ENCODE measurements at regions not wholly inside any gene's neighbourhood (a gene's known extent, or its start where the extent isn't known, plus 50 kb on each side); places are given as distances from the start of the nearest gene placed in this dataset.

- Histone ChIP-seq H3K4me1 (ENCODE audit: control insufficient read depth, insufficient read depth, low read length) (no peaks in the 10 kb centered on the region), H2AFZ (replicated peaks; ENCODE audit: low read length, poor library complexity) (no peak overlapping the region), H3K56ac (ENCODE audit: extremely low read depth, insufficient read depth, low read length) (no peak overlapping the region), H2AK5ac (ENCODE audit: low read depth, low read length) (no peak overlapping the region), H2BK20ac (ENCODE audit: low read depth, low read length) (no peak overlapping the region), H3K4ac (ENCODE audit: low read depth, low read length) (no peak overlapping the region), H3K14ac (replicated peaks; ENCODE audit: low read depth, low read length) (no peak overlapping the region), H3K27me3 (ENCODE audit: control insufficient read depth, insufficient read depth, low read length) (no peaks in the 10 kb centered on the region), H4K8ac (ENCODE audit: low read depth in 2 of 2, low read length in 2 of 2) (no peak overlapping the region), H3K18ac (ENCODE audit: low read depth, low read length) (no peak overlapping the region), H3K4me3 (ENCODE audit: insufficient read depth, low read depth, low read length) (no peak overlapping the region), H3K4me2 (ENCODE audit: low read depth, low read length) (no peak overlapping the region), H2BK15ac (ENCODE audit: low read depth, low read length) (no peak overlapping the region), H3K9ac (ENCODE audit: low read depth, low read length) (no peak overlapping the region), H3K9me1 (ENCODE audit: insufficient read depth, low read length) (no peaks in the 10 kb centered on the region), H3K36me3 (ENCODE audit: control insufficient read depth, insufficient read depth, low read length) (no peaks in the 10 kb centered on the region), H3K23ac (ENCODE audit: low read depth, low read length) (no peak overlapping the region), H4K5ac (ENCODE audit: low read depth, low read length) (no peak overlapping the region), H2BK120ac (ENCODE audit: low read depth, low read length) (no peak overlapping the region), H3K9me3 (ENCODE audit: control insufficient read depth, insufficient read depth, low read length) (peaks cover 51% of the 10 kb centered on the region), H3K79me1 (ENCODE audit: low read depth in 1 of 2, low read length in 2 of 2) (no peaks in the 10 kb centered on the region), H4K20me1 (ENCODE audit: insufficient read depth, low read length) (no peaks in the 10 kb centered on the region), H2AK9ac (replicated peaks; ENCODE audit: low read depth, low read length, poor library complexity) (no peak overlapping the region), H3K27ac (ENCODE audit: insufficient read depth, low read length) (no peak overlapping the region), H4K91ac (ENCODE audit: insufficient read depth, low read depth, low read length) (no peak overlapping the region), H2BK5ac (ENCODE audit: low read depth, low read length, poor library complexity, severe bottlenecking) (no peak overlapping the region)
- no TSS peak for BruUV-seq (replicated peaks)
- ChIA-PET POLR2A (ENCODE audit: unreplicated experiment) (no interaction called here), CTCF (no interaction called here)
- intact Hi-C loops (cut with micrococcal nuclease) (no loop called here), dilution Hi-C loops (cut with HindIII; ENCODE audit: low sequenced_read_pairs, unreplicated experiment) (no loop called here), in situ Hi-C loops (cut with MboI; ENCODE audit: low sequenced_read_pairs) (no loop called here)
- 55% methylated on average over 2 of the region's 8 CpGs; no CpG with 5 or more reads in 1 of the 2 experiments for WGBS, 2 experiments (ENCODE audit: extremely low coverage in 2 of 2, insufficient read length in 1 of 2)
- TF ChIP-seq CEBPB (IDR thresholded peaks at IDR 0.05; ENCODE audit: low read depth, low read length) = no peak
- TF ChIP-seq, protein P1, sequence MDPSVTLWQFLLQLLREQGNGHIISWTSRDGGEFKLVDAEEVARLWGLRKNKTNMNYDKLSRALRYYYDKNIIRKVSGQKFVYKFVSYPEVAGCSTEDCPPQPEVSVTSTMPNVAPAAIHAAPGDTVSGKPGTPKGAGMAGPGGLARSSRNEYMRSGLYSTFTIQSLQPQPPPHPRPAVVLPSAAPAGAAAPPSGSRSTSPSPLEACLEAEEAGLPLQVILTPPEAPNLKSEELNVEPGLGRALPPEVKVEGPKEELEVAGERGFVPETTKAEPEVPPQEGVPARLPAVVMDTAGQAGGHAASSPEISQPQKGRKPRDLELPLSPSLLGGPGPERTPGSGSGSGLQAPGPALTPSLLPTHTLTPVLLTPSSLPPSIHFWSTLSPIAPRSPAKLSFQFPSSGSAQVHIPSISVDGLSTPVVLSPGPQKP (IDR thresholded peaks at IDR 0.05; ENCODE audit: borderline replicate concordance, low read depth, low read length) = no peak
- TF ChIP-seq FOS (IDR thresholded peaks at IDR 0.05; ENCODE audit: low read depth, low read length) = no peak
- TF ChIP-seq CHD1 (IDR thresholded peaks at IDR 0.05; ENCODE audit: low read depth, low read length) = no peak
- no peak for TF ChIP-seq MXI1 (IDR thresholded peaks at IDR 0.05; ENCODE audit: borderline replicate concordance, low read depth, low read length)
- no peak for TF ChIP-seq POLR2A (IDR thresholded peaks at IDR 0.05; ENCODE audit: low read depth, low read length)
- TF ChIP-seq SMC3 (IDR thresholded peaks at IDR 0.05; ENCODE audit: low read depth, low read length) = no peak
- TF ChIP-seq RAD21 (IDR thresholded peaks at IDR 0.05; ENCODE audit: low read length) = no peak
- TF ChIP-seq MAFK (IDR thresholded peaks at IDR 0.05; ENCODE audit: low read depth, low read length) = no peak
- TF ChIP-seq MAZ (IDR thresholded peaks at IDR 0.05; ENCODE audit: borderline replicate concordance, low read depth, low read length) = no peak
- TF ChIP-seq BHLHE40 (IDR thresholded peaks at IDR 0.05; ENCODE audit: low read depth, low read length) = no peak
- no peak for TF ChIP-seq RFX5 (IDR thresholded peaks at IDR 0.05; ENCODE audit: low read depth, low read length)
- ATAC-seq (ENCODE audit: low read depth) = no peak
- no peak for DNase-seq
Measured at GRCh38 chr10:130498934-130499333, 362.7 kb downstream of the GLRX3 start.
